Posterior vena cava (tissue), 2 donors: ENCODE measurements at regions not wholly inside any gene's neighbourhood (a gene's known extent, or its start where the extent isn't known, plus 50 kb on each side); places are given as distances from the start of the nearest gene placed in this dataset.
"Not testable (repeated sequence)": the region's sequence is repeated elsewhere in the genome, so short reads cannot be mapped to it uniquely, and the experiment has no call there.

ENCODE experiments used
- DNase-seq: peaks from one replicate; pipeline ENCODE4 v3.0.0-alpha.2; 2020; ENCODE audit warnings: low spot score
- intact Hi-C, 2 donors: fragments of 100-400 bp; cut with DNase I; formaldehyde crosslinking; loops; one replicate each; pipeline versions ENCODE4 v1.14.1 to v1.14.2; 2022 to 2023
- donor health status: DM: yes; HTN: yes; CAD: no.
- donor health status: DM: yes; HTN: yes; CAD: no.

DNA sequence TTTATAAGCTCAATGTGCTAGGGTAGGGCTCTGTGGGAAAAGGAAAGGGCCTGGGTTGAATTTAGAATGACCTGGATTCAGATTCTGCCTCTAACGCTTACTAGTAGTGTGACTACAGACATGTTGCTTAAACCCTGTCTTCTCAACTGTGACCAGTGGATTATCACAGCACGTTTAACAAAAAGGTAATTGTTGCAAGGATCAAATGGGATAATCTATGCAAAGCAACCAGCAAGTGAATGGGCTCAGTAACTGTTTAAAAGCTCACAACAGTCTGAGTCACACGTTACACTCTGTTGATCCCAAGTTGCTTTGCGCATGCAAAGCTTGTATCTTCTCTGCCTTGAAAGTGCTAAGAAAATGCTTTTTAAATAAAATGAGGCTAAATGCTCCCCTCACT is 236.5 kb downstream of the IL20RB start:
- intact Hi-C loops, result no loop called here
- no peak for DNase-seq

DNA sequence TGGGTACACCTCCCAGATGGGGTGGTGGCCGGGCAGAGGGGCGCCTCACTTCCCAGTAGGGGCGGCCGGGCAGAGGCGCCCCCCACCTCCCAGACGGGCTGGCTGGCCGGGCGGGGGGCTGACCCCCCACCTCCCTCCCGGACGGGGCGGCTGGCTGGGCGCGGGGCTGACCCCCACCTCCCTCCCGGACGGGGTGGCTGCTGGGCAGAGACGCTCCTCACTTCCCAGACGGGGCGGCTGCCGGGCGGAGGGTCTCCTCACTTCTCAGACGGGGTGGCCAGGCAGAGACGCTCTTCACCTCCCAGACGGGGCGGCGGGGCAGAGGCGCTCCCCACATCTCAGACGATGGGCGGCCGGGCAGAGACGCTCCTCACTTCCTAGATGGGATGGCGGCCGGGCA is 240.6 kb downstream of the IL20RB start:
- DNase-seq, intact Hi-C loops: not testable (repeated sequence)

DNA sequence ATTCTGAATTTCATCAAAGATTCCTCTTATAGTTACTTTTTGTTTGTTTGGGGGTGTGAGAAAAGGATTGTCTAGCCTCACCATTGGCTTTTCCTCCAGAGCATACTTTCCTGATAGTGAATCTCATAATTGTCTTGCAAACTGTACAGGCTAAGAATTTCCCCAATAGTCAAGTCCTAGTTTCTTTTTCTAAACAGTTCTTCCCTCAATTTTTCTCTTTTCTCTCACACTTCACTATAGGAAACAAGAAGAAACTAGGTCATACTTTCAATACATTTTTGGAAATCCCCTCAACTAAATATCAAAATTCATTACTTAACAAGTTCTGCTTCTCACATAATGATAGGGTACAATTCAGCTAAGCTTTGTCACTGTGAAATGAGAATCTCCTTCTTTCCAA is 241.9 kb downstream of the IL20RB start:
- intact Hi-C loops, result no loop called here
- no peak for DNase-seq

DNA sequence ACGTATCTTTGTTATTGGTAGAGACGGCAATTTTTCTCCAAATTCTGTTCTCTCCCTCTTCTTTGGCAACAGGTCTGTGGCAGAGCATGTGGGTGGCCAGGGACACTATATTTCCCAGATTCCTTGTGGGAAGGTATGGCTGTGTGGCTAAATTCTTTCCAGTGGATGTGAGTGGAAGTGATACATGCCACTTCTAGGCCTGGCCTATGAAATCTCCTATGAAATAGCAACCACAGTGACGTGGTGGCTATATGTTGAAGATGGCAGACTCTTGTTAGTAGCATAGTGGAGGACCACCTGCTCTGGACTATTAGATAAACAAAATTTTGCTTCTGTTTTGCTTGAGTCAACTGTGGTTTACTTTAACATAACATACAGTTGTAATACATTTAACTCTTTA is 243.3 kb downstream of the IL20RB start:
- no peak for DNase-seq
- intact Hi-C loops, result no loop called here

DNA sequence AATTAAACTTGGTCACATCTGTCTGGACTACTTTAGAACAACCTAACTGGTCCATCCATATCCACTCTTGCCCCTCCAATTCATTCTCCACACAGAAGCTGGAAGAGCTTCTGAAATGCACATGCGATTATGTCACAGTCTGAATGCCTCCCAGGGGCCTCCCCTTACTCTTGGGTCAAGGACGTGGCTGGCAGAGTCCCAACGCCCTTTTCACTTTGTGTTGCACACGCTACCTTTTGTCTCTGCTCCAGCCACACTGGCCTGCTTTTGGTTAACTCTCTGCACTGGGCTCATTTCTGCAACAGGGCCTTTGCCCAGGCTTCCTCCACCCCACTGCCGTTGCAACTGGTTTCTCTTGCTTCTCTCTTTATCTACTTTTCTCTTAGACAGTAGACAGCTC is 245.2 kb downstream of the IL20RB start:
- DNase-seq, result no peak
- intact Hi-C loops, result loop anchor here in 1 of 2 donors (2.0 kb wide), 1 partner anchor 58 kb away; no protein-coding TSS in a partner anchor

DNA sequence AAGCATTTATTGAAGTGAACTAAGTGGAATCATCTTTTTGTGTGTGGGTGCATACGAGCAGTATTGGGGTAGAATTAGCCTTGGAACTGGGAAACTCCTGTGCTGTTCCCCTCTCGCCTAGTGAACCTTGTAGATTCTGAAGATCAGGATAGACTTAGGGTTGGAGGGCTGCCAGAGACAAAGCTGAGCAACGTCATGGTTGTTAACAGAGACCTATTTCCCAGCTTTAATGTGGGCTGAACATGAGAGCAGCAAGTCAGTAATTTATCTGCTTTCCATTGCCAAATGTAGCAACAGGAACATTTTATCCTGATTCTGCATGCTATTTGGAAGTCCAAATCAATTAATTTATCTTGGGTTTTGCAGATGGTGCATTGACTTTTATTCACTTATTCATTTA is 246.6 kb downstream of the IL20RB start:
- no peak for DNase-seq
- intact Hi-C loops, result no loop called here

DNA sequence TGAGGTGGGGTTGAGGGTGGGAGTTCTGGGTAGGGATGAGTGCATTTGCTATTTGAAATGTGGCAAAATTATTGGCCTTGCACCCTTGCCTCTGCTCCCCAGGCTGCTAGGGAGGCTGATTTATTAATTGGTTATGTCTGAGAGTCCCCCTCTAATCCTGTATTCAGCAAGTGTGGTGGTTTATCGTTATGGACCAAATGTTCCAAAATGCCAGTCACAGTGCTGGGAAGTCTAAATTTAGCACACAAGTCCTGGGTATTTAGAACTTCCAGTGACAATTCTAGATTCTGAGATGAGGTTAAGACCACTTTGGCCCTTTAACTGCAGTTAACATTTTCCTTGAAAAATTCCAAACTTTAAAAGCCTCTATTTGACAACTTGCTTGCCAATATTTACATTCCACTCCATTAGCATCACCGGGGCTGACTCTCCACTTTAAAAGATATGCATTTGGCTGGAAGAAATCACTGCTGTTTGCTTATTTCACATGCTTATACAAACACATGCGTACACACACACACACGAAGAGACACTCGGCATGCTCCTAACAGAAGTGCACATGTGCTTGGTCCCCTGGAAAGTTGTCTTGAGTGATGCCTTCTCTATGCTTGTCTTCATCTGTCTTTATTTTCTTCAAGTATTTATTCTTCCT is 247.7 kb downstream of the IL20RB start:
- no peak for DNase-seq
- intact Hi-C loops, result no loop called here

DNA sequence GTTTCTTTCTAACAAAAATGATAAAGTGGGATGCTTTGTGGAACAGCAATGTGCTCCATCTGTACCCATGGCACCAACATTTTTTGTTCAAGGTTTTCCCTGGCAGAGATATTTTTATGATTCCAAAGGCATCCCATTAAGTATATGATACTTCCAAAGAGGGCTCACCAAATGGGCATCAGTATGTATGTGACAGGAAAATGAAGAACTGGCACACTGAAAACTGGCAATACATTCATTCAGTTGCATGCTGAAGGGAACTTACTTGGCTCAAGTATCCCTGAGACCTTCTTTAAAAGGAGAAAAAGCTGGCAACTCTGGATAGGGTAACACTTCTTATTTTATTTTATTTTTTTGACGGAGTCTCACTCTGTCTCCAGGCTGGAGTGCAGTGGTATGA is 249.8 kb downstream of the IL20RB start:
- intact Hi-C loops, result no loop called here
- no peak for DNase-seq

DNA sequence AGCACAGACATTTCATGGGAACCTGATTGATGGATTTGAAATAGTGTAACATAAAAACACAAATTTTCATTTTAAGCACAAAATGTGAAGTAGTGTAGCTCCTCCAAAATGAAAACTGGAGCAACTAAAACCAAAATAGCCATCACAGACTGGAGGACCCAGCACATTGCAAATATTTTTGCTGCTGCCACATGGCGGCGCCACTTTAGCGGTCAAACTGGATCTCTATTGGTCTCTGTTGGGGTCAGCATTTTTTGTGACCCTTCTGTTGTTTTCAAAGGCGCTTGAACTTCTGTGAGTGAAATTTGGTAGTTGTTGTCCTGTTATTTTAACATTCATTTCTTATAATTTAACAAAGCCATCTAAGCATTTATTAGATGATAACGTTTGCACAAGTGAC is 259.9 kb downstream of the IL20RB start:
- DNase-seq, result no peak
- intact Hi-C loops, result no loop called here

DNA sequence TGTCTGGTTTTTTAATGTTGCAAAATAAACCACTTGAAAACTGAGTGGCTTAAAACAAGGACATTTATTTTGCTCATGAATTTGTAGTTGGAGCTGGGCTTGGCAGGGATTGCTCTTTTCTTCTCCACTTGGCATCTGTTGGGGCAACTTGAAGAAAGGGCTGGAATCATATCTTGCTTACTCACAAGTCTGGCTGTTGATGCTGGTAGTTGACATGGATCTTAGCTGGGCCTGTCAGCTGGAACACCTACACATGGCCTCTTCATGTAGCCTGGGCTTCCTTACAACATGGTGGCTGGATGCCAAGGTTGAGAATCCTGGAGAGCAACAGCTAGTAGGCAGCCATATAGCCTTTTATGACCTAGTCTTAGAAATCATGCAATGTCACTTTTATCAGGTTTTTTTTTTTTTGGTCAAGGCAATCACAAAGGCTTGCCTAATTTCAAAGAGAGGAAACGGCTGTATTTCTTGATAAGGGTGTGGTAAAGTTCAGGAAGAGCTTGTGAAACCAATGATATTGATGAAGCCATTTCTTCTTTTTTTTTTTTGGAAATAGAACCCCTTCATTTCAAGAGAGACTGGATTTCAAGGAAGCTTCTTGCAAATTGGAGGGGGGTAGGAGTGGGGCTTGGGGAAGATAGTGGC is 262.1 kb downstream of the IL20RB start:
- DNase-seq, result no peak
- intact Hi-C loops, result no loop called here

DNA sequence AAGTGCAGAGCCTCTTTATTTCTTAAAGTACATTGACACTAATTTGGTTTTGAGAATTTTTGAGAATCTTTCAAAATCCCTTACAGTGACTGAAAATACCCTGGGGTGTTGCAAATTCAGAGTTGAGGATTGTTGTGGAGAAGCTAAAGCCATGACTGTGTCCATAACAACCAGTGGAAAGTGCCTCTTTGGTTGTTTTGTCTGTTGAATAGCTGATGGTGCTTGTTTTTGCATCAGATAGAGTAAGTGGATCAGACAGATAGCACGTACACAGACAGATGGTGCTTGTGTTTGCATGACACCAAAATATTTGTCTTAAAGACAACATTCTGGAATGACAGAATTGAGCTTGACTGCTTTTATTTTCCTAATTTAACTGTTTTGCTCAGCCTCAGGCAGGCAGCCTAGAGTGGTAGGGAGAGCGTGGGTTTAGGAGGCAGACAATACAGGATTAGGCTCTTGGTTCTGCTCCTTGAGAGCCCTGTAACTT is 265.0 kb downstream of the IL20RB start:
- no peak for DNase-seq
- intact Hi-C loops, result no loop called here

DNA sequence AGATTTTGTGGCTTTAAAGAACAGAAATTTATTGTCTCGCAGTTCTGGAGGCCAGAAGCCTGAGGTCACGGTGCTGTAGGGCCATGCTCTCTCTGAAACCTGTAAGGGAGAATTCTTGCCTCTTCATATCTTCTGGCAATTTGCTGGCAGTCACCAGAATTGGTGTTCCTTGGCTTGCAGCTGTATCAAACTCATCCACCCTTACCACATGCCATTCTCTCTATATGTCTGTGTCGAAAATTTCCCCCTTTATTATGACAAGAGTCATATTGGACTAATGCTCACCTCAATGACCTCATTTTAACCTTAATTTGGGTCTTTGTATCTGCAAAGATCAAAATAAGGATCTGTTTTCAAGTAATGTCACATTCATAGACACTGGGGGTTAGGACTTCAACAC is 266.7 kb downstream of the IL20RB start:
- intact Hi-C loops, result no loop called here
- DNase-seq, result no peak

DNA sequence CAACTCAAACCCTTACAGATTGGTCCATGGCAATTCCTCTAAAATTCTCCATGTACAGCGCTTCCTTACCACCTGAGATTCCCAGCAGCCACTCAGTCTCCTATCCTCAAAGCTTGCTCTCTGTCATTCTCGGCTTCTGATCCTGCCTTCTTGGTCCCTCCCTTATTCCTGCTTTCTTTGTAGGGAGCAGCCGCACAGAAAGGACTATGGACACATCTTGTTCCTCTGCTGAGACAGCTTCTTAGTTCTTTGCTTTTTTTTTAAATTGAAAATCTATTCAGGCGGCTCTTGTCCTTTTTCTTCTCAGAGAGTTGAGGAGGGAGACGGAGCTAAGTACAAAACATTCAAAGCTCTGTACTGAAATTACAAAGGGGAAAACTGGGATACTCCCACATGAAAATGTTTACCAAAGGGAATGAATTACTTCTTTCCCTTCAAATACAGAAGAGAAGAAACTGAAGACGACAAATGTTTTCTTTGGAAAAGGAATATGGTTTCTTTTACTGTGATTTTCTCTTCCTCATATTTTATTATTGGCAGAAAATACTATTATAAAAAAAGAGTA is 285.1 kb downstream of the IL20RB start:
- DNase-seq, result no peak
- intact Hi-C loops, result no loop called here

DNA sequence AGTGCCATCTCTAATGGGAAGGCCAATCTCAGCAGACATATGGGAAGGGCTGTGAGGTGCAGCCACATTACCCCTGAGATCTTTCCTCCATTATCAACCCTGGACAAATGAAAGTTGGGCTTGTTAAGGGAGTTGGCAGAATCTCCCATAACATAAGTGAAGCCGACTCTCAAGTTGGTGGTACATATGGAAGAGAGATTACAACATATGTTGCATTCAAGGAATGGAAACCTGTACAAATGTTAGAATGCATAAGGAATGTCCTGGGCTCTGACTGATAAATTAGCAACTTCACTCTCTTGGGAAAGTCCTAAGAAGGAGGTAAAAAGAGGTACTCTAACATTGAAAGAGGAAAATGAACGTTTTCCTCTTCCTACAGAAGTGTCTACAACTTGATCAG is 288.7 kb downstream of the IL20RB start:
- no peak for DNase-seq
- intact Hi-C loops, result no loop called here

DNA sequence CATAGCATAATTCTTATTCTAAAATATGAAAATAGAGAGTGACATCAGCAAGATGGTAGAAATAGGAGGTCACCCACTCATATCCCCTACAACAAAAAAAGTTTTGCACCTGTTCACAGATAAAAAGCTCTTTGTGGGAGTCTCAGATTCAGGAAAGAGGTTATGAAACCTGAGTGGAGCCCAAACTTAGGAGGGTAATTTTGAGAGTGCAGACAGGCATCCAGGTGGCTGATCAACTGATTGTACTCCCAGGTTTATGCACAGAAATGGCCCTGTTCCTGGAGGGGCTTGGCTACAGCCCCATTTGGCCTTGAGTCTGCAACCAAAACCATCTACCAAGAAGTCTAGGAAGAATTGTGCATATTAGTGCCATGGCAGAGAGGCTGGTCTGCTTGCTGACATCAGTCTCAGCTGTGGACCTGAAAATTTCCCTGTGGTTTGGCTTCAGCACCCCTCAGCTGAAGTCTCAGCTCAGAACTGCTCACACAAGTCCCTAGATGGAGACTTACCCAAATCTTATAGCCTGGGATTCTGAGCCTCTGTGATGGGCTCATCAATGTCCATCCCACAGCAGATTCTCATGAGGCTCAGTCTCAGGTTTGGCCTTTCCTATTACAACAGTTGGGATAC is 291.6 kb downstream of the IL20RB start:
- intact Hi-C loops, result no loop called here

DNA sequence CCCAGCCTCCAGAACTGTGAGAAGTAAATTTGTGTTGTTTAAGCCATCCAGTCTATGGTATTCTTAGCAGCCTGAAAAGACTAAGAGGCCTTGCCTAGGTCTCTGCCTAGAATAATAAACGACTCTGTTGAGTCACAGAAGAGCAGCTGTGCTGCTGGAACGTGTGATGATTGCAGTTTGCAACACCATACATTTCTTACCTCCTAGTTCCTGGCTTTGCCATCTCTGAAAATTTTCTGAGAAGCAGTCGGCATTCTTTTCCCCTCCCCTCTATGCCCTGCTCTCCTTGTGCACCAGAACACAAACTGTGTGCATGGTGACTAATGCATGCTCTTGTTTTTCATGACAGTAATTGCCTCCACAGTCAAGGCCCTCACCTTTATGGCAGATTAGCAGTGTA is 301.3 kb downstream of the IL20RB start:
- intact Hi-C loops, result no loop called here
- DNase-seq, result no peak

More for the DNA sequence above, 291.6 kb downstream of the IL20RB start:
- no peak for DNase-seq

DNA sequence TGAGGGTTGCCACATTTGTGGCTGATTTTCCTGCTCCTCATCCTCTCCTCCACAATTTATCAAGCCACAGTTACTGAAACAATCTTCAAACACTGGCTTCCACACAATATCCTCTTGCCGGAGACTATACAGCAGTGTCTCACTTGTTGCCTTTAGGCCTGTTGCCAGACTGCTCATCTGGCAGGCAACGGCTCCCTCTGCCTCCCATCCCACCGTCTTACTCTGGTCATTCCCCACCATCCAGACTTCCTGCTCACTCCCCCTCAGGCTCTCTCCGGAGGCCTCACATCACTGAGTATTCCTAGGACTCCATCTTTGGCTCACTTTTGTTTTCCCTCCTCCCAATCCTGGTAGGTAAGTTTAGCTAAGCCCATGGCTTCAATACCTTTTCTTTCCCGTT is 301.9 kb downstream of the IL20RB start:
- no peak for DNase-seq
- intact Hi-C loops, result loop anchor here in 1 of 2 donors (2.0 kb wide), 1 partner anchor 57 kb away; no protein-coding TSS in a partner anchor

DNA sequence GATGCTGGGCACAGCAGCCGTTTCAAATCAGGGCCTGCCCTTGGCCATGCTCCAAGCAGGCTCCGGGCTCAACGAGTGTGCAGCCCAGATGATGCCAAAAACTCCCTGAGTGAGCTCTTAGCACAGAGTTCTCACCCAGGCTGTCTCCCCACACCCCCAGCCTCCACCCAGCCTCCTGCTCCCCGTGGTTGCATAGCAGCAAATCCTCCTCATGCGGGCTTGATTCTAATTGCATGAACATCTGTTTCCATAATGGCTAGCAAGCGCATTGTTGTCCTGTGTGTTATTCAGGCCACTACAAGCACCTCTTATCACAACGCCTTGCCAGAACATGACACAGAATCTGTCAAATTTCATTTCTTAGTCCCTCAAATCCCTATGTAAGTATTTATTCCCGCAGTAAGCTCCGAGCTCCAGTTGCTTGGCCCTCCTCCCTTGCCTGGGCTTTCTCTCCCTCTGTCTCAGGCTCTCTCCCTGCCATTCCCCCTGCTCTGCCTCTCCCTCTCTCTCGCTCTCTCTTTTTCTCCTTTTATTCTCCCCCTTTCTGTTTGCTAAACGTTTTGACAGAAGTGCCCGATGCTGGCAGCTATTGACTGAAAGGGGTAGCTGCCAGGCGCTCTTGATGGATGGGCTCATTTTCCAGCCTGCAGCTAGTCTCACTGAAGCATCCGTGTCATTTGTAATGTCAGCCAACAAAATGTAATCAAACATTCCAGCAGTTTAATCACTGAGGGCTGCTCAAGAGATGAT is 306.5 kb downstream of the IL20RB start:
- intact Hi-C loops, result no loop called here
- no peak for DNase-seq

DNA sequence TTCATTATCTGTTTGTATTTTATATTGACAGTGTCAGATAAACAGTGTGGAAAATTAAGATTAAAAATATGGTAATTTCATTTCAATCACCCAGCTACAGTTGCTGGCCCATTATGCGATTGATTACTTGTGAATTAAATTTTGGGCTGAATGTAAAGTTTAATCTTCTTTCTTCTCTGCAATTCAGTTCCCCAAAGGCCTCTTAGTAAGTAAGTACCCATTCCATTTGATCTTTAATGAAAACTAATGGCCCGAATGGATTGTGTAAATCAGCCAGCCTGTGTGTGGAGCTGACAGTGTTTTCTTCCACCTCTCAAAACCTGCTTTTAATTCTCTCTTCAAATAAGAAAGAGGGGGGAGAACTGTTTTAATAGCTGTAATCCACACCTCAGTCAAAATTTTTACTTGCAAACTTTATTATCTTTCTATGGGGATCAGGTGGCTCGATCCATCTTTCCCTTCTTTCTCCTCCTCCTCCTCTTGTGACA is 307.1 kb downstream of the IL20RB start:
- intact Hi-C loops, result no loop called here

DNA sequence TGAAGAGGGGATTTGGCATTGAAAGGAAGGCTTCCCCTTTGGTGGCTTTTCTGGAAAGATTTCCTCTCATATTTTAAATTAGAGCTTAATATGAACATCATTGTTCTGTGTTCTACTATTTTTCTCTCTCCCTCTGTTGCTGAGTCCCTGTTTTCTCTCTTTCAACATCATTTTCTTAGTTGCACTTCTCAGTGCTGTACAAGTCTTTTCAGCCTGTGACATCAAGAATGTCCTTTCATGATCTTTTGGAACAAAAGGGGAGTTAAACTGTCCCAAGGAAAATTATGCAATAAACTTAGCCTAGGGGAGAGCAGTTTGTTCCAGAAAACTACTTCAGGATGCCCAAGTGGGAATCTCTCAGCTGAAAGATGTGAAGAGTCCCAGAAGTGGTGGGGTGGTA is 325.1 kb downstream of the IL20RB start:
- intact Hi-C loops, result no loop called here
- DNase-seq, result no peak

More for the DNA sequence above, 307.1 kb downstream of the IL20RB start:
- DNase-seq, result no peak
